ENCODE measurements at regions not wholly inside any gene's neighbourhood (a gene's known extent, or its start where the extent isn't known, plus 50 kb on each side); places are given as distances from the start of the nearest gene placed in this dataset.

DNA sequence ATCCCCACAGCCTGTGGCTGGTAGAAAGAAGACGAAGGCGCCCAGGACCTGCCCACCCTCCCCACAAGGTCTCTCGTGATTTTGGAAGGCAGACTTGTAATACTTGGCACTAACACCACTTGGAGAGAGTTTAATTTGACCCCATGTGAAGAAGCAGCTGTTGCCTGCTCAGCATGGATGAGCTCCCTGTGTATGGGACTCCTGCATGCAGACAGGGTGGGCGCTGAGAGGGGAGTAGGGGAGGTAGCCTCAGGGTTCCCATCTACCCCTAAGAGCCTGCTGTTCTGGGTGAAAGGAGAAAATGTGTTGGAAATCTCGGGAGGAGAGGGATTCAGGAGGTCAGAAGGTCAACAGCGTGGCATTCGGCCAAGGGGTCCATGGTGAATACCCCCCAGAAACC is 625.9 kb downstream of the TBC1D22A start:
- no peak for DNase-seq

GRCh38 chr22:47386812-47387510 is 624.5 kb downstream of the TBC1D22A start:
- no peak for DNase-seq

GRCh38 chr22:47384977-47385376 is 622.5 kb downstream of the TBC1D22A start:
- no peak for DNase-seq

GRCh38 chr22:47382164-47382890 is 619.9 kb downstream of the TBC1D22A start:
- no peak for DNase-seq

DNA sequence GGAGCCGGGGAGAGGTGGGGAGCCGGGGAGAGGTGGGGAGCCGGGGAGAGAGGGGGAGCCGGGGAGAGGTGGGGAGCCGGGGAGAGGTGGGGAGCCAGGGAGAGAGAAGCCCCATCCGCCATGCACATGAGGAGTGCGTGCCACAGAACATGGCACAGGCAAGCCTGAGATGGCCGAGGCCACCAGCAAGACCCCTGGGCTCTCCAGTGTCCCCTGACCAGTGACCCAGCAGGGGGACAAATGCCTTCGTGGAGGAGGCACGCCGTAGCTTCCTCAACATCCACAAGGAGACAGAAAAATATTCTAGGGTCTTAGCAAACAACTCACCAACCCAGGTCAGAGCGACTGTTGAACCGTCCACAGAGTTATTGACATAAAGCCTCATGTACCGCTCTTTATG is 618.8 kb downstream of the TBC1D22A start:
- DNase-seq: no peak

DNA sequence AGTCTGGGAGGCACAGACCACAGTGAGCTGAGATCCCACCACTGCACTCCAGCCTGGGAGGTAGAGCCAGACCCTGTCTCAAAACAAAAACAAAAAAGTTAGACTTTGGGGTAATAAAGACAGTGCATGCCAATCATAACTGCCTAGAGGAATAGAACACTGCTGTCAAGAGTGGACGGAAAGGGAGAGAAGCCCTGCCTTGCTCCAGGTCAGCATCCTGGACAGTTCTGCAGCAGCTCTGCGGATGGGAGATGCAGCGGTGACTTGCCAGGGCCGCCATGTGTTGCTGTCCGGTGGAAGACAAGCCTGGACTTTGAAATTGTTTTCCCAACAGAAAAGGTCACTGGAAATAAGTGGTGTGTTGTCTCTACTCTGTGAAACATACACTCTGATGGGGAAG is 618.2 kb downstream of the TBC1D22A start:
- DNase-seq: no peak

DNA sequence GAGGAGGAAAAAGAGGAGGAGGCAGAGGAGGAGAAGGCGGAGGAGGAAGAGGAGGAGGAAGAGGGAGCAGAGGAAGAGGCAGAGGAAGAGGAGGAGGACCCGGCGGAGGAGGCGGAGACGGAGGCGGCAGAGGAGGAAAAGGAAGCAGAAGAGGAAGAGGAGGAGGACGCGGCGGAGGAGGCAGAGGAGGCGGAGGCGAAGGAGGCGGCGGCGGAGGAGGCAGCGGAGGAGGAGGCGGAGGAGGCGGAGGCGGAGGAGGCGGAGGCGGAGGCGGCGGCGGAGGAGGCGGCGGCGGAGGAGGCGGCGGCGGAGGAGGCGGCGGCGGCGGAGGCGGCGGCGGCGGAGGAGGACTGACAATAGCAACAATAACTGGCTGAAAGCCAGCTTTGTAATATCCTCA is 616.6 kb downstream of the TBC1D22A start:
- no peak for DNase-seq

- no peak for DNase-seq
Observed at GRCh38 chr22:47377926-47378560, 615.6 kb downstream of the TBC1D22A start.

DNA sequence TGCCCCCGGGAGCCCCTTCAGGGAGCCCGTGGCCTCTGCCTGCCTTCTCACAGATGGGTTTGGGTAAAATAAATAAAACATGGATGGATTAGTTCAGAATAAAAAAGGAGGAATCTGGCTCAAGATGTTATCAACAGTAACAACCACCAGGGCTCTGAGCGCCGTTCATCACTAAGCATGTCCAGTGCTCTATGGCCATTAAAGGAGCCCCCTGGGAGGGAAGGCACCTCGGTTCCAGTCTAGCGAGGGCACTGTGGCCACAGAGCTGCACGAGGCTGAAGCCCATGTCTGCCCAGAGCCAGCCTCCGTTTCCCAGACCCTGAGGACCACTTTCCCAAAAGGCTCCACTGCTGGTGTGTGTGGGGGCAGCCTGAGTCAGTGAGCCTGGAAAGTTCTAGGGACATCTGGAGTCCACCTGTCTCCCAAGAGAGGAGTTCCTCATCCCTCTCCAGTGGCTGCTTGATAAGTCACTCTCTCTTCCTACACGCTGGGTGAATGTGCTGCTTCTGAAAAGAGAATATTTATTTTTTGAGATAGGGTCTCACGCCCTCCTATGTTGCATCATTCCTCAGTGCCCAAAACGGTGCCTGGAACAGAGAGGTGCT is 614.6 kb downstream of the TBC1D22A start:
- no peak for DNase-seq

- DNase-seq: no peak
Observed at GRCh38 chr22:47376322-47376700, 613.9 kb downstream of the TBC1D22A start.

GRCh38 chr22:47375621-47376321 is 613.3 kb downstream of the TBC1D22A start:
- DNase-seq: no peak

DNA sequence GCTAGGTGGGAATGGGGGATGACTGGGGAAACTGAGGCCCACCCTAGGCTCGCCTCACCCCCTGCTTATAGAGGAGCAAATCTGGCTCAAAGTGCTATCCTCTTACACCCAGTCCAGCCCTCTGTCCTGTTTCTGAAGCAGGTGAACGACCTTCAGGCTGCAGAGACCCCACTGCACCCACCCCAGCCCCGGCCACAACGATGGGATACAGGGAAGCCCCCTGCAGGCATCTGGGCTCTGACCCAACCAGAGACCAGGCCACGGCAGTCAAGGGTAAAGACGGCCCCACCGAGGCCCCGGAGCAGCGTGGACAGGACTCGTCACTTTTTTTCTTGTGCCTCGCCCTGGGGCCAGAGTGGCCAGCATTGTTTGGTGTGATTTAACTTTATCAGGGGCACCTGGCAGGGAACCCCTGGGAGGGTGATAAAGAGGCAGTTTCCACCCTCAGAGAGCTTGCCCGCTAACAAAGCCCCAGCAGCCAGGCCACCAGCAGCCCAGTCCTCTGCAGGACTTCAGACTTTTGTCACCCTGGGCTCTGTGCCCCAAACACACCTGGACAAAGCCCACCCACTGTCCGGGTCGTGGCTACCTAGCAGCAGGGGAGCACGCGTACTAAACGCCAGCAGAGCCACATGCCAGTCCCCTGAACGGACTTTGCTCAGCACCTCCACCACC is 612.6 kb downstream of the TBC1D22A start:
- DNase-seq: no peak

GRCh38 chr22:47374273-47374771 is 611.9 kb downstream of the TBC1D22A start:
- DNase-seq: no peak

DNA sequence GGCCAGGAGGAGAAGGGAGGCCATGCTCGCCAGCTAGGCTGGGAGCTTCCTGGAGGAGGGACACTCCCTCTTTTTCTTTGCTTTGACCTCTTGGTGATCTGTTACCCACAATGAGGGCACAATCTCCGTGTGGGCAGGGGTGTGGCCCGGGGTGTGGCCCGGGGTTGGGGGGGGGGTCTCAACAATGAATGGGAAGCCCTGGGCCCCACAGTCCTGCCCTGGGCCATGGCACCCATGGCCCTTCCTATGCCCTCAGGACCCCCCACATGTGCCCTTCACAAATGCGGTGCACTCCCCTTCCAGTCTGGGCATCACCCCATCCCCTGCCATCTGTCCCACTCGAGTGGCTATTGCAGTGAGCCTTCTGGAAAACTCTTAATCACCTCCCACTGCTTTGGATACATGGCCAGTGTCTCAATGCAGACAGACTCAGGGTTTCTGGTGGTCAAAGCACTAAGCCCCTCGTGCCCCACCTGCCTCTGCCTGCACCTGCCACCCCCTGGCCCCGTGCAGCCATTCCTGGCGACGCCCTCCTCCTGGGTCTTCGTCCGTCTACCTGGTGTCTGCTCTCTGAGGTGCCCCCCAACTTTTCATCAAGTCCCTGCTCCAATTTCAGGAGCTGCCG is 611.3 kb downstream of the TBC1D22A start:
- no peak for DNase-seq

DNA sequence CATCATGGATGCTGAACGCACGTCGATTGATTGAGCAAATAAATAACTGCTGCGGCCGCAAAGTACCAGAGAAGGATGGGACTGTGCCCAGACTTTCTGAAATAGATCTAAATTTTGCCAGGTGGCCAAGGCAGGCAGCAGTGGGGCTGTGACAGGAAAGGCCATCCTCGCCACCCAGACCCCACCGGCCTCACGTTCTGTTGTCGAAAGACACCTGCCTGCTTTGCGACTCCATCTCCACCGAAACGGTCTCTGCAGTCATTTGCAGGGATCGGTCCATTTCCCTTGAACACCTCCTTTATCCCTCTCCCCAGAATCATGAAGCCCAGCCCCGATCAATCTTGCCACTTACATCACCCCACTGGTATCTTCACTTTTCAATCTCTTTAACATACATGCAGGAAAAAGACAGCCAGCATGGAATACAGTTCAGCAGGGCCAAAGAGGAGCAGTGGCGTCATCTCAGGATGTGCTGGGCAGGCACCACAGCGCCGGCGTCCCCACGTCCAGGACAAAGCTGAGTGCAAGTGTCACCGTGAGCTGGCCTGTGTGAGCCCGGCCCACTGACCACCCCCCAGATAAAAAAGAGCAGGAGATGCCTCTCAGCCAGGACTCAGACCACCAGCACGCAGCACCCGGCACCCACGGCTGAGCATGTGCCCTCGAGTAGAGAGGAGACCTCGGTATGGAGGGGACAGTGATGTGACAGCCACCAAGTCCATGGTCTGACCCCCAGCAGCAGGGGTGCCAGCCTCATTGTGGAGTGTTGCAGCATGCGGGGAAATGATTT is 610.3 kb downstream of the TBC1D22A start:
- no peak for DNase-seq

DNA sequence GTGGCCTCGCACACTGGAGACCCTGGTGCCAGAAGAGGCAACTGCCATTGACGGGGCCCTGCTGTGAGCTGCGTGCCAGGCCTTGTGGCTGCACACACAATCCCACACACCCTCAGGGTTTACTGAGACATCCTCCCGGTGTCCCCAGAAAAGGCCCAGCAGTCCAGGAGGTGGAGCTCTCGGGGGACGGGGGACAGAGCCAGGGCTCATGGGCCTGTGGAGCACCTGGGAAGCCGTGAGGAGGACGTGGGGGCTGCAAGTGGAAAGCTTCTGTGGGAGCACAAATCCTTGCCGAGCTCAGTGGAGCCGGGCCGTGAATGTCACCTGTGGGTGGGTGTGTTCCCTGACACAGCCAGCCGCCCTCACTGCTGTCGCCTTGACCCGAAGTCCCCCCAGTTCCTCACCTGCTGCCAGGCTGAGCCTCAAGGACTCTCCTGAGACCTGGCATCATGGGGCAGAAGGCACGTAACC is 609.7 kb downstream of the TBC1D22A start:
- no peak for DNase-seq

GRCh38 chr22:47371263-47372090 is 609.0 kb downstream of the TBC1D22A start:
- no peak for DNase-seq

GRCh38 chr22:47370448-47371262 is 608.2 kb downstream of the TBC1D22A start:
- DNase-seq: no peak

- no peak for DNase-seq
Observed at GRCh38 chr22:47369431-47370015, 607.1 kb downstream of the TBC1D22A start.
